Lower lobe of right lung (tissue), 2 donors: ENCODE measurements at regions not wholly inside any gene's neighbourhood (a gene's known extent, or its start where the extent isn't known, plus 50 kb on each side); places are given as distances from the start of the nearest gene placed in this dataset.
A peak's percentile ranks its signal among the peaks of the same experiment; 100 is the strongest.

Experiments
- ATAC-seq, 2 donors: fragments of 200-7000 bp; cut with Tn5 transposase; one replicate each; pipeline ENCODE4 v1.9.1; 2020 to 2022; ENCODE audit warnings: mild to moderate bottlenecking in 2 of 2, moderate library complexity in 2 of 2
- DNase-seq: peaks from one replicate; pipeline ENCODE4 v3.0.0-alpha.2; 2020
- H3K27ac ChIP-seq: fragments of 200-600 bp; one replicate; pipeline ENCODE4 v1.8.0; 2022
- H3K27me3 ChIP-seq: fragments of 200-600 bp; one replicate; pipeline ENCODE4 v1.8.0; 2022; ENCODE audit warnings: low read depth
- H3K36me3 ChIP-seq: fragments of 200-600 bp; one replicate; pipeline ENCODE4 v1.8.0; 2022; ENCODE audit warnings: mild to moderate bottlenecking
- H3K4me1 ChIP-seq: fragments of 200-600 bp; one replicate; pipeline ENCODE4 v1.8.0; 2022
- H3K4me3 ChIP-seq: fragments of 200-600 bp; one replicate; pipeline ENCODE4 v1.8.0; 2022; ENCODE audit warnings: mild to moderate bottlenecking
- H3K9me3 ChIP-seq: fragments of 200-600 bp; one replicate; pipeline ENCODE4 v1.8.0; 2022
- CTCF ChIP-seq: fragments of 200-600 bp; IDR thresholded peaks from one replicate; pipeline ENCODE4 v1.8.0; 2022; ENCODE audit warnings: antibody characterized with exemption, mild to moderate bottlenecking
- intact Hi-C: fragments of 100-400 bp; cut with DNase I; formaldehyde crosslinking; loops from one replicate; pipeline ENCODE4 v1.11.0; 2022
- donor health status: DM: no; HTN: yes; CAD: no; lungs with severe emphysema.

GRCh38 chr13:77838271-77838670 lies 80.4 kb downstream of the EDNRB start:
- no peak for DNase-seq
- peaks cover 11% of the 10 kb centered on the region for H3K4me1 ChIP-seq
- no peaks in the 10 kb centered on the region for H3K27me3 ChIP-seq
- no peak for TF ChIP-seq CTCF
- intact Hi-C loops = no loop called here
- ATAC-seq = no peak
- no peak overlapping the region for H3K27ac ChIP-seq
- H3K4me3 ChIP-seq = no peak overlapping the region
- no peaks in the 10 kb centered on the region for H3K9me3 ChIP-seq
- no peaks in the 10 kb centered on the region for H3K36me3 ChIP-seq

- Histone ChIP-seq H3K27me3 (no peaks in the 10 kb centered on the region), H3K36me3 (no peaks in the 10 kb centered on the region), H3K4me1 (peaks cover 15% of the 10 kb centered on the region), H3K9me3 (no peaks in the 10 kb centered on the region), H3K27ac (no peak overlapping the region), H3K4me3 (no peak overlapping the region)
- no peak for TF ChIP-seq CTCF
- intact Hi-C loops = no loop called here
- no peak for DNase-seq
- peak; percentile 87 to 89 for ATAC-seq
Measured at GRCh38 chr13:77836423-77836822, 82.2 kb downstream of the EDNRB start.

- no peaks in the 10 kb centered on the region for H3K9me3 ChIP-seq
- no peak for TF ChIP-seq CTCF
- H3K4me3 ChIP-seq = no peak overlapping the region
- peak overlapping the region; percentile 54 for H3K27ac ChIP-seq
- intact Hi-C loops = no loop called here
- H3K4me1 ChIP-seq = peaks cover 15% of the 10 kb centered on the region
- ATAC-seq (no peak), DNase-seq (no peak)
- H3K27me3 ChIP-seq = no peaks in the 10 kb centered on the region
- no peaks in the 10 kb centered on the region for H3K36me3 ChIP-seq
Measured at GRCh38 chr13:77833331-77833863, 85.2 kb downstream of the EDNRB start.

- Histone ChIP-seq H3K27ac (no peak overlapping the region), H3K36me3 (no peaks in the 10 kb centered on the region), H3K27me3 (no peaks in the 10 kb centered on the region), H3K4me3 (no peak overlapping the region), H3K4me1 (peaks cover 15% of the 10 kb centered on the region), H3K9me3 (no peaks in the 10 kb centered on the region)
- DNase-seq (no peak), ATAC-seq (peak; percentile 64 to 65)
- intact Hi-C loops = no loop called here
- TF ChIP-seq CTCF = no peak
Measured at GRCh38 chr13:77832339-77833100, 86.1 kb downstream of the EDNRB start.

- H3K36me3 ChIP-seq = no peaks in the 10 kb centered on the region
- H3K27ac ChIP-seq = no peak overlapping the region
- no peak overlapping the region for H3K4me3 ChIP-seq
- no peaks in the 10 kb centered on the region for H3K9me3 ChIP-seq
- TF ChIP-seq CTCF = no peak
- no peak for DNase-seq
- ATAC-seq = no peak
- H3K4me1 ChIP-seq = peaks cover 15% of the 10 kb centered on the region
- no peaks in the 10 kb centered on the region for H3K27me3 ChIP-seq
- intact Hi-C loops = no loop called here
Measured at GRCh38 chr13:77831866-77832265, 86.8 kb downstream of the EDNRB start.
